WTC11 (cell line): ENCODE measurements at regions not wholly inside any gene's neighbourhood (a gene's known extent, or its start where the extent isn't known, plus 50 kb on each side); places are given as distances from the start of the nearest gene placed in this dataset.
A peak's percentile ranks its signal among the peaks of the same experiment; 100 is the strongest.

ENCODE experiments used
- ATAC-seq: fragments of 200-7000 bp; cut with Tn5 transposase; 2 replicates; pipeline ENCODE4 v1.10.0; 2021; ENCODE audit warnings: mild to moderate bottlenecking, moderate library complexity
- CTCF ChIA-PET: fragments of 300-600 bp; sonication (Branson Sonifier 250); formaldehyde crosslinking; loops from one replicate; lab custom pipeline; 2021; ENCODE audit warnings: antibody characterized with exemption; lab: Charles Lee
- POLR2A ChIA-PET: fragments of 350-600 bp; sonication (Branson Sonifier 250); formaldehyde crosslinking; loops from one replicate; lab custom pipeline; 2021; ENCODE audit warnings: antibody characterized with exemption; lab: Charles Lee
- DNase-seq: peaks from one replicate; pipeline ENCODE4 v3.0.0; 2021; ENCODE audit warnings: low spot score
- H3K27ac Mint-ChIP-seq: 2 replicates; pipeline ENCODE4 v1.8.0; 2021; ENCODE audit warnings: mixed read lengths
- H3K27me3 Mint-ChIP-seq: 2 replicates; pipeline ENCODE4 v1.8.0; 2021; ENCODE audit warnings: low read depth, mild to moderate bottlenecking, moderate library complexity, mixed read lengths
- H3K36me3 Mint-ChIP-seq: 2 replicates; pipeline ENCODE4 v1.8.0; 2021; ENCODE audit warnings: mixed read lengths
- H3K4me1 Mint-ChIP-seq: 2 replicates; pipeline ENCODE4 v1.8.0; 2022; ENCODE audit warnings: mixed read lengths
- H3K4me3 Mint-ChIP-seq: 2 replicates; pipeline ENCODE4 v1.8.0; 2021; ENCODE audit warnings: mild to moderate bottlenecking, moderate library complexity, mixed read lengths
- H3K9me3 Mint-ChIP-seq: 2 replicates; pipeline ENCODE4 v1.8.0; 2021; ENCODE audit warnings: mixed read lengths
- HMGA2 ChIP-seq: fragments of 250-450 bp; sonication (Bioruptor Pico); IDR thresholded peaks from 2 replicates; pipeline ENCODE4 v1.4.0; 2021; ENCODE audit warnings: mild to moderate bottlenecking, moderate library complexity
- PRRX2 ChIP-seq: fragments of 250-450 bp; sonication (Bioruptor Pico); IDR thresholded peaks from 2 replicates; pipeline ENCODE4 v1.8.0; 2021; ENCODE audit warnings: mild to moderate bottlenecking
- SP1 ChIP-seq: sonication (generic); formaldehyde crosslinking; conservative IDR thresholded peaks from 2 replicates; pipeline ENCODE4 v1.8.1; 2022; ENCODE audit warnings: missing genetic modification reagents
- TCF7 ChIP-seq: sonication (generic); formaldehyde crosslinking; IDR thresholded peaks from 2 replicates; pipeline ENCODE4 v1.8.0; 2022; ENCODE audit warnings: mild to moderate bottlenecking, low read depth, missing genetic modification reagents, moderate library complexity
- ZNF232 ChIP-seq: sonication (generic); formaldehyde crosslinking; IDR thresholded peaks from 2 replicates; pipeline ENCODE4 v1.8.0; 2022; ENCODE audit warnings: mild to moderate bottlenecking, missing genetic modification reagents
- ZNF317 ChIP-seq: sonication (generic); formaldehyde crosslinking; IDR thresholded peaks from 2 replicates; pipeline ENCODE4 v1.8.1; 2023; ENCODE audit warnings: low read depth, mild to moderate bottlenecking, moderate library complexity, missing genetic modification reagents, borderline replicate concordance
- TF ChIP-seq, protein P1 (sequence below): fragments of 200-600 bp; IDR thresholded peaks from 2 replicates; pipeline ENCODE4 v1.8.0; 2022; ENCODE audit warnings: antibody characterized with exemption
- TF ChIP-seq, protein P2 (sequence below): sonication (generic); formaldehyde crosslinking; IDR thresholded peaks from 2 replicates; pipeline ENCODE4 v1.8.0; 2023; ENCODE audit warnings: missing genetic modification reagents, mild to moderate bottlenecking, borderline replicate concordance
- TF ChIP-seq, protein P3 (sequence below): sonication (generic); formaldehyde crosslinking; IDR thresholded peaks from 2 replicates; pipeline ENCODE4 v1.8.0; 2022; ENCODE audit warnings: mild to moderate bottlenecking, missing genetic modification reagents
- TF ChIP-seq, protein P4 (sequence below): sonication (generic); formaldehyde crosslinking; IDR thresholded peaks from 2 replicates; pipeline ENCODE4 v1.8.1; 2023; ENCODE audit warnings: mild to moderate bottlenecking, moderate library complexity, missing genetic modification reagents
- TF ChIP-seq, protein P5 (sequence below): fragments of 250-450 bp; sonication (Bioruptor Pico); IDR thresholded peaks from 2 replicates; pipeline ENCODE4 v1.9.0; 2021; ENCODE audit warnings: mild to moderate bottlenecking
- TF ChIP-seq, protein P6 (sequence below): fragments of 250-450 bp; sonication (Bioruptor Pico); IDR thresholded peaks from 2 replicates; pipeline ENCODE4 v2.1.2; 2022; ENCODE audit warnings: mild to moderate bottlenecking, moderate library complexity

DNA sequence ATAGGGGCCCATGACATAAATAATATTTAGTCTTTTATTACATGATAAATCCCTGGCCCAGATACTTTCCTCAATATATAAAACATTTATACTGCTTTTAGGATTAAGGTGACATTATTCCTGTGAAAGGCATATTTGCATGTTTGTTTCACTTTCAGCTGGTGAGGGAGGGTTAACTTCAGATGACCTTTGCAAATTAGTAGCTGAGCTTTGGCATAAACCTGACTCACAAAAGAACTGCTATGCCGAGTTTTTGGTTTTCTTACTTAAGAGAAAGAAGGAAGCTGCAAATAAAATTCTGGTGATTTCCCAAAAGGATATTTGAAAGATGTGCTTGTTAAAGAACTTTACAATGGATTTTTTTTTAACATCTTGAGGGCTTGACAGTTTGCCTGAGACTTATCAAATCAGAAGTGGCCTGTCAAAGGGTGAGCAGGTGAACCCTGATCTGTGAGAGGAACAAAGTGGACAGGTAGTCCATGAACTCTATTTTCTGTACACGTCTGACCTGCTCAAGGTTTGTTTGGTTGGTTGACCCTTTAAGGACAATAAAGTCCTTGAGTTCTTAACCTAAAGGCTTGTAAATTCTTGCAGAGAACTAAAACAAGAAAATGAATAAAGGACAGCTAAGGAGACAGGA lies 93.5 kb downstream of the FAM124B start (continued):
- TF ChIP-seq, protein P1, sequence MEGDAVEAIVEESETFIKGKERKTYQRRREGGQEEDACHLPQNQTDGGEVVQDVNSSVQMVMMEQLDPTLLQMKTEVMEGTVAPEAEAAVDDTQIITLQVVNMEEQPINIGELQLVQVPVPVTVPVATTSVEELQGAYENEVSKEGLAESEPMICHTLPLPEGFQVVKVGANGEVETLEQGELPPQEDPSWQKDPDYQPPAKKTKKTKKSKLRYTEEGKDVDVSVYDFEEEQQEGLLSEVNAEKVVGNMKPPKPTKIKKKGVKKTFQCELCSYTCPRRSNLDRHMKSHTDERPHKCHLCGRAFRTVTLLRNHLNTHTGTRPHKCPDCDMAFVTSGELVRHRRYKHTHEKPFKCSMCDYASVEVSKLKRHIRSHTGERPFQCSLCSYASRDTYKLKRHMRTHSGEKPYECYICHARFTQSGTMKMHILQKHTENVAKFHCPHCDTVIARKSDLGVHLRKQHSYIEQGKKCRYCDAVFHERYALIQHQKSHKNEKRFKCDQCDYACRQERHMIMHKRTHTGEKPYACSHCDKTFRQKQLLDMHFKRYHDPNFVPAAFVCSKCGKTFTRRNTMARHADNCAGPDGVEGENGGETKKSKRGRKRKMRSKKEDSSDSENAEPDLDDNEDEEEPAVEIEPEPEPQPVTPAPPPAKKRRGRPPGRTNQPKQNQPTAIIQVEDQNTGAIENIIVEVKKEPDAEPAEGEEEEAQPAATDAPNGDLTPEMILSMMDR = no peak
- TF ChIP-seq, protein P2, sequence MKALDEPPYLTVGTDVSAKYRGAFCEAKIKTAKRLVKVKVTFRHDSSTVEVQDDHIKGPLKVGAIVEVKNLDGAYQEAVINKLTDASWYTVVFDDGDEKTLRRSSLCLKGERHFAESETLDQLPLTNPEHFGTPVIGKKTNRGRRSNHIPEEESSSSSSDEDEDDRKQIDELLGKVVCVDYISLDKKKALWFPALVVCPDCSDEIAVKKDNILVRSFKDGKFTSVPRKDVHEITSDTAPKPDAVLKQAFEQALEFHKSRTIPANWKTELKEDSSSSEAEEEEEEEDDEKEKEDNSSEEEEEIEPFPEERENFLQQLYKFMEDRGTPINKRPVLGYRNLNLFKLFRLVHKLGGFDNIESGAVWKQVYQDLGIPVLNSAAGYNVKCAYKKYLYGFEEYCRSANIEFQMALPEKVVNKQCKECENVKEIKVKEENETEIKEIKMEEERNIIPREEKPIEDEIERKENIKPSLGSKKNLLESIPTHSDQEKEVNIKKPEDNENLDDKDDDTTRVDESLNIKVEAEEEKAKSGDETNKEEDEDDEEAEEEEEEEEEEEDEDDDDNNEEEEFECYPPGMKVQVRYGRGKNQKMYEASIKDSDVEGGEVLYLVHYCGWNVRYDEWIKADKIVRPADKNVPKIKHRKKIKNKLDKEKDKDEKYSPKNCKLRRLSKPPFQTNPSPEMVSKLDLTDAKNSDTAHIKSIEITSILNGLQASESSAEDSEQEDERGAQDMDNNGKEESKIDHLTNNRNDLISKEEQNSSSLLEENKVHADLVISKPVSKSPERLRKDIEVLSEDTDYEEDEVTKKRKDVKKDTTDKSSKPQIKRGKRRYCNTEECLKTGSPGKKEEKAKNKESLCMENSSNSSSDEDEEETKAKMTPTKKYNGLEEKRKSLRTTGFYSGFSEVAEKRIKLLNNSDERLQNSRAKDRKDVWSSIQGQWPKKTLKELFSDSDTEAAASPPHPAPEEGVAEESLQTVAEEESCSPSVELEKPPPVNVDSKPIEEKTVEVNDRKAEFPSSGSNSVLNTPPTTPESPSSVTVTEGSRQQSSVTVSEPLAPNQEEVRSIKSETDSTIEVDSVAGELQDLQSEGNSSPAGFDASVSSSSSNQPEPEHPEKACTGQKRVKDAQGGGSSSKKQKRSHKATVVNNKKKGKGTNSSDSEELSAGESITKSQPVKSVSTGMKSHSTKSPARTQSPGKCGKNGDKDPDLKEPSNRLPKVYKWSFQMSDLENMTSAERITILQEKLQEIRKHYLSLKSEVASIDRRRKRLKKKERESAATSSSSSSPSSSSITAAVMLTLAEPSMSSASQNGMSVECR = no peak
- TF ChIP-seq PRRX2 (CRISPR knock-in tag) = no peak
- TF ChIP-seq, all 79 proteins: peak for 0

DNA sequence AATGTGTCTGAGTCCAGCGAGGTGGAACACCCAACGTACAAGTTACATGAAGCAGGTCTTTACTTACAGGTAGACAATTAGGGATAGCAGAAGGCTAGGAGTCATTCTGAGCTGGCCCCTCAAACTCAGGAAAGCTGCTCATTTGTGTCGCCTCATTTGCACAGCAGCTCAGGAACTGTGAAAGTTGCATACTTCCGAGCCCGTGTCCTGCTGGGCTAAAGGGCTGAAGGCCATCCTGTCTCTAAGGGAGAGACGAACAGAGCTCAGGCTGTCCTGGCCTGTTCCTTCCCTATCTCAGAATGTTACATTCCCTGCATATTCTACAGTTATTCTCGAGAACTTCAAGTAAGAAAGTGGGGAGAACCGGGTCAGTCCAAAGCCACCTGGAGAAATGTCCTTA lies 99.0 kb downstream of the FAM124B start:
- CTCF ChIA-PET = no interaction called here
- Mint-ChIP-seq H3K9me3 (peaks cover 11% of the 10 kb centered on the region), H3K4me1 (peaks cover 28% of the 10 kb centered on the region), H3K4me3 (no peak overlapping the region), H3K36me3 (peaks cover 11% of the 10 kb centered on the region), H3K27ac (no peak overlapping the region), H3K27me3 (no peaks in the 10 kb centered on the region; the same call in 1 of the 2 replicates)
- no peak for DNase-seq
- POLR2A ChIA-PET = no interaction called here
- ATAC-seq = peak; percentile 53; the same call in 1 of the 2 replicates
- TF ChIP-seq, protein P3, sequence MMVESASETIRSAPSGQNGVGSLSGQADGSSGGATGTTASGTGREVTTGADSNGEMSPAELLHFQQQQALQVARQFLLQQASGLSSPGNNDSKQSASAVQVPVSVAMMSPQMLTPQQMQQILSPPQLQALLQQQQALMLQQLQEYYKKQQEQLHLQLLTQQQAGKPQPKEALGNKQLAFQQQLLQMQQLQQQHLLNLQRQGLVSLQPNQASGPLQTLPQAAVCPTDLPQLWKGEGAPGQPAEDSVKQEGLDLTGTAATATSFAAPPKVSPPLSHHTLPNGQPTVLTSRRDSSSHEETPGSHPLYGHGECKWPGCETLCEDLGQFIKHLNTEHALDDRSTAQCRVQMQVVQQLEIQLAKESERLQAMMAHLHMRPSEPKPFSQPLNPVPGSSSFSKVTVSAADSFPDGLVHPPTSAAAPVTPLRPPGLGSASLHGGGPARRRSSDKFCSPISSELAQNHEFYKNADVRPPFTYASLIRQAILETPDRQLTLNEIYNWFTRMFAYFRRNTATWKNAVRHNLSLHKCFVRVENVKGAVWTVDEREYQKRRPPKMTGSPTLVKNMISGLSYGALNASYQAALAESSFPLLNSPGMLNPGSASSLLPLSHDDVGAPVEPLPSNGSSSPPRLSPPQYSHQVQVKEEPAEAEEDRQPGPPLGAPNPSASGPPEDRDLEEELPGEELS = no peak
- TF ChIP-seq, protein P4, sequence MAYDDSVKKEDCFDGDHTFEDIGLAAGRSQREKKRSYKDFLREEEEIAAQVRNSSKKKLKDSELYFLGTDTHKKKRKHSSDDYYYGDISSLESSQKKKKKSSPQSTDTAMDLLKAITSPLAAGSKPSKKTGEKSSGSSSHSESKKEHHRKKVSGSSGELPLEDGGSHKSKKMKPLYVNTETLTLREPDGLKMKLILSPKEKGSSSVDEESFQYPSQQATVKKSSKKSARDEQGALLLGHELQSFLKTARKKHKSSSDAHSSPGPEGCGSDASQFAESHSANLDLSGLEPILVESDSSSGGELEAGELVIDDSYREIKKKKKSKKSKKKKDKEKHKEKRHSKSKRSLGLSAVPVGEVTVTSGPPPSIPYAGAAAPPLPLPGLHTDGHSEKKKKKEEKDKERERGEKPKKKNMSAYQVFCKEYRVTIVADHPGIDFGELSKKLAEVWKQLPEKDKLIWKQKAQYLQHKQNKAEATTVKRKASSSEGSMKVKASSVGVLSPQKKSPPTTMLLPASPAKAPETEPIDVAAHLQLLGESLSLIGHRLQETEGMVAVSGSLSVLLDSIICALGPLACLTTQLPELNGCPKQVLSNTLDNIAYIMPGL (CRISPR knock-in tag) = no peak
- no peak for TF ChIP-seq HMGA2

DNA sequence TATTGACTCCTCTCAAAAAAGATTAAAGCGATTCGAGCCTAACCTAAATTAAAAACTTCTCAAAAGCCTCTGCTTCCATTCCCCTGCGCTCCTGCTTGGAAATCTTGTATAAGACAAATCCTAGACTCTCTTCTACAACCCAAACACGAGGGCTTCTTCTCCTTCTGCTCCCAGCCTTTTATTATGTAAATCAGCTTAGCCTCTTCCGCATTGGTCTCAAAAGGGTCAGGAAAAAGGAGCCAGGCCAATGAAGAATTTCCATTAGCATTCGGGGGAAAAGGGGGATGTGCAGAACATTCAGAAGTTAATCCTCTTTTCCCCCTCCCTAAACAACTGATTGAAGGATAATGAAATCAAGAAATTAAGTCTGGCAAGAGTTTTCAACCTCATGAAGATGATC lies 107.9 kb downstream of the FAM124B start:
- Mint-ChIP-seq H3K4me3 (0 out of 2 replicates have a peak overlapping the region, but pooled peaks have one; percentile 2), H3K27me3 (no peaks in the 10 kb centered on the region; the same call in 1 of the 2 replicates), H3K36me3 (peaks cover 51% of the 10 kb centered on the region), H3K9me3 (peaks cover 51% of the 10 kb centered on the region), H3K27ac (no peak overlapping the region), H3K4me1 (peaks cover 15% of the 10 kb centered on the region)
- TF ChIP-seq, protein P5, sequence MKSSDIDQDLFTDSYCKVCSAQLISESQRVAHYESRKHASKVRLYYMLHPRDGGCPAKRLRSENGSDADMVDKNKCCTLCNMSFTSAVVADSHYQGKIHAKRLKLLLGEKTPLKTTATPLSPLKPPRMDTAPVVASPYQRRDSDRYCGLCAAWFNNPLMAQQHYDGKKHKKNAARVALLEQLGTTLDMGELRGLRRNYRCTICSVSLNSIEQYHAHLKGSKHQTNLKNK = no peak
- DNase-seq (no peak), ATAC-seq (peak; percentile 74)
- ChIA-PET POLR2A (no interaction called here), CTCF (no interaction called here)

DNA sequence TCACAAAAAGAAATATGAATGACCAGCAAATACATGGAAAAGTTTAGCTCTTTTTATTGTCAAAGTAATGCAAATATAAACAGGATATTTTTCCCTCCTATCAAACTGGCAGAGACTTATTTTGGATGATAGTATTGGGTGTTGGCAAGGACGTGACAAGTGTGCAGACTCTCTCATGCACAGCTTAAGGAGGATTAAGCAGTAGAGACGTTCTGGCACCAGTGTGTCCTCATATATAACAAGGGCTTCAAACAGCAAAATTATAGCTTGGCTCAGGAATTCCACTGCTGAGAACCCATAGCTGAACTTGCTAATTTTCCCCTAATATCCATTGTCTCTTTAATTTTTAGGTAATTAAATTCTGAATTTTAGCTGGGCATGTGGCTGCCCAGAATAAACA lies 114.4 kb downstream of the FAM124B start:
- ChIA-PET CTCF (interaction anchor here (0.8 to 8.7 kb wide), 4 partner anchors 72 to 317 kb away, joined by 4 to 130 read pairs (median 6); no protein-coding TSS in a partner anchor), POLR2A (no interaction called here)
- Mint-ChIP-seq H3K27ac (no peak overlapping the region), H3K4me1 (no peaks in the 10 kb centered on the region; the same call in 1 of the 2 replicates), H3K27me3 (no peaks in the 10 kb centered on the region), H3K4me3 (no peak overlapping the region), H3K36me3 (no peaks in the 10 kb centered on the region), H3K9me3 (no peaks in the 10 kb centered on the region)
- no peak for ATAC-seq
- no peak for DNase-seq
- TF ChIP-seq, protein P2 = no peak
- TF ChIP-seq SP1 (CRISPR knock-in tag) (no peak), ZNF317 (CRISPR knock-in tag) (no peak), TCF7 (no peak), ZNF232 (CRISPR knock-in tag) (no peak)
- TF ChIP-seq, protein P6, sequence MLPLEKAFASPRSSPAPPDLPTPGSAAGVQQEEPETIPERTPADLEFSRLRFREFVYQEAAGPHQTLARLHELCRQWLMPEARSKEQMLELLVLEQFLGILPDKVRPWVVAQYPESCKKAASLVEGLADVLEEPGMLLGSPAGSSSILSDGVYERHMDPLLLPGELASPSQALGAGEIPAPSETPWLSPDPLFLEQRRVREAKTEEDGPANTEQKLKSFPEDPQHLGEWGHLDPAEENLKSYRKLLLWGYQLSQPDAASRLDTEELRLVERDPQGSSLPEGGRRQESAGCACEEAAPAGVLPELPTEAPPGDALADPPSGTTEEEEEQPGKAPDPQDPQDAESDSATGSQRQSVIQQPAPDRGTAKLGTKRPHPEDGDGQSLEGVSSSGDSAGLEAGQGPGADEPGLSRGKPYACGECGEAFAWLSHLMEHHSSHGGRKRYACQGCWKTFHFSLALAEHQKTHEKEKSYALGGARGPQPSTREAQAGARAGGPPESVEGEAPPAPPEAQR (CRISPR knock-in tag) = no peak
